ENCODE measurements at regions not wholly inside any gene's neighbourhood (a gene's known extent, or its start where the extent isn't known, plus 50 kb on each side); places are given as distances from the start of the nearest gene placed in this dataset.
"Not testable (repeated sequence)": the region's sequence is repeated elsewhere in the genome, so short reads cannot be mapped to it uniquely, and the experiment has no call there.

GRCh38 chr9:94033383-94033782, 50.9 kb upstream of the PTPDC1 start:
- no peak for DNase-seq (ENCODE audit: low read depth)

GRCh38 chr9:94031946-94032345, 52.3 kb upstream of the PTPDC1 start:
- DNase-seq (ENCODE audit: low read depth): no peak

DNA sequence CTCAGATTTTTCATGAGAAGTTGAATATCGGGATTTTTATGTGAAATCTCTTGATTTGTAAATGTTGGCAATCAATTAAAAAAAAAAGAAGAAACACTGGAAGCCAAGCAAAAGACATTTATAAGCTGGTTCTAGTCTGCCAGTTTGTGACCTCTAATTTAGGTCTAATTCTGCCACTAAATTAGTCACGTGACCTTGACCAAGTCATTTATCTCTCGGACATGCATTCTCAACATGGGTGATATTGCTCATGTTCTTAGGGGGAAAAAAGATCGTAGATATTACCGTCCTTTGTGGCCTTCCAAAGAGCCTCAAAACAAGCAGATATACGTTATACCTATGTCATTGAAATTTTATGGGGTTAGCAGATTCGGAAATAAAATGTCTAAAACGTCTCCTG, 52.9 kb upstream of the PTPDC1 start:
- no peak for DNase-seq (ENCODE audit: low read depth)

DNA sequence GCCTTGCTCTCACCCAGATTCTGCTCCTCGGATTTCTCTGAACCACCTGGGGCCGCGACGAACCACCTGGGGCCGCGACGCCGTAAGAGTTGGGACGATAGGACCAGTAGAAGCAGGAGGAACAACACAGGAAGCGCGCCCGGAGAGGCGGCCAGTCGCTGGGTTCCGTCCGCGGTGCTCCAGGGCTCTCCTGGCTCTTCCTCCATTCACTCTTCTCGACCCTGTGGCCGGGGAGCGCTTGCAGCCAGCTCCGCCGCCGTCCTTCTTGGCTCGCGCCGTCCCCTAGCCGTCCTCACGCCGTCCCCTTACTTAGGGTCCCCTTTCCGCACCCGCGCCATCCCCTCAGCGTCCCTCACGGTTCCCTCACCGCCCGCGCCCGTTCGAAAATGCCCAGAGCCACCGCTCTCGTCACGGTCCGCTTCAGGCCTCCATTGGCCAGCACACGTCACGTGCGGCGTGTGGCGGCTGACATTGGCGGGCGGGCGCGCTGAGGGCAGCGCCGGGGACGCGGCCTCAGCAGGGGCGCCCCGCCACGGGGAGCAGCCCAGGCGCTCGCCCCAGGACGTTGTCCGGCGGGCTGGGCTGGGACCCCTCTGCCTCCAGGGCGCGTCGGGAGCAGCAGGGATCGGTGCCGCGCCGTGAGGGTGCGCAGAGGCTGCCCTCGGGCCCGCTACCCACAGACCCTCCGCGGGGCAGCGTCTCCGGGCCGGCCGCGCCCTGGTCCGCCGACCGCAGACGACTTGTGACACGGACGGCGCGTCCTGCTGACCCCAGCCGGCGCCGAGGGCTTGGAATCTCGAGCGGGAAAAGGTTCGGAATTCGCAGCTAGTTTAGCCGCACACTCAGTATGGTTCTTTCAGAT, 53.7 kb upstream of the PTPDC1 start:
- DNase-seq (ENCODE audit: low read depth): peak; percentile 68

DNA sequence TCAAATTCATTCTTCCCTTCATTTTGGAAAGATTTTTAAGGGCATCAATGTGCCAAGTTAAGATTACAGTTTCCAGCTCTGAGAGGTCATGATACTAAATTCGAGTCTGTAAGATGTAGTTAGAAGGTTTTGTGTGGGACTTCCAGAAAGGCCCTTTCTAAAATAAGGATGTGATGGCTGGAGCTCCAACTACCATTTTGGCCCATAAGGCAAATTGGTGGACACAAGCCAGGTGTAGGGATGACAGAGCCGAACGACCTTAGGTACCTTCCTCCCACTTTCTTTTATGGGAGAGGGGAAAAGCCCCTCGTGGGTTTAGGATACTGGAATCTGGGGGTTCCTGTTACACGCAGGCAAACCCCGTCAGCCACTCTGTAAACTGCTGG, 54.3 kb upstream of the PTPDC1 start:
- no peak for DNase-seq (ENCODE audit: low read depth)

GRCh38 chr9:94026816-94027215, 57.4 kb upstream of the PTPDC1 start:
- no peak for DNase-seq (ENCODE audit: low read depth)

DNA sequence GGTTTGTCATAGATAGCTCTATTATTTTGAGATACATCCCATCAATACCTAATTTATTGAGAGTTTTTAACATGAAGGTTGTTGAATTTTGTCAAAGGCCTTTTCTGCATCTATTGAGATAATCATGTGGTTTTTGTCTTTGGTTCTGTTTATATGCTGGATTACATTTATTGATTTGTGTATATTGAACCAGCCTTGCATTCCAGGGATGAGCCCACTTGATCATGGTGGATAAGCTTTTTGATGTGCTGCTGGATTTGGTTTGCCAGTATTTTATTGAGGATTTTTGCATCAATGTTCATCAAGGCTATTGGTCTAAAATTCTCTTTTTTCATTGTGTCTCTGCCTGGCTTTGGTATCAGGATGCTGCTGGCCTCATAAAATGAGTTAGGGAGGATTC, 61.8 kb upstream of the PTPDC1 start:
- DNase-seq (ENCODE audit: low read depth): not testable (repeated sequence)

GRCh38 chr9:94020836-94021235, 63.4 kb upstream of the PTPDC1 start:
- not testable (repeated sequence) for DNase-seq (ENCODE audit: low read depth)

DNA sequence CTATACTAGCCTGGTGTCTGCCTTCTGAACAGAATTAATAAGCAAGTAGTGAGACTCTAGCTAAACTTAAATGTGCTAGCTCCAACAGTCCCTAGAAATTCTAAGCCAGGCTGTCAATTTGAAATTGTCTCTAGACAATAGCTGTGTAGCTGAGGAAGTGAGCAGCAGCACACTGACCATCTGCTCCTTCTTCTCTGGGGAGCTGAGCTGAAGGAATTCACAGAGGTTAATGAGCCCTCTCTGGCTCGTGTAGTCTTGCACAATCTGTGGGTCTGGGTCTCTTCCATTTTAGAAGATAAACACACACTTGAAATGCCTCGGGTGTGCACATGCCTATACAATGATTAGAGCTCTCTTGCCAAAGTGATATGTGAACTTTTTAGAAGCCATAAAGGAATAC, 63.5 kb upstream of the BARX1 start:
- no peak for DNase-seq (ENCODE audit: low read depth)

DNA sequence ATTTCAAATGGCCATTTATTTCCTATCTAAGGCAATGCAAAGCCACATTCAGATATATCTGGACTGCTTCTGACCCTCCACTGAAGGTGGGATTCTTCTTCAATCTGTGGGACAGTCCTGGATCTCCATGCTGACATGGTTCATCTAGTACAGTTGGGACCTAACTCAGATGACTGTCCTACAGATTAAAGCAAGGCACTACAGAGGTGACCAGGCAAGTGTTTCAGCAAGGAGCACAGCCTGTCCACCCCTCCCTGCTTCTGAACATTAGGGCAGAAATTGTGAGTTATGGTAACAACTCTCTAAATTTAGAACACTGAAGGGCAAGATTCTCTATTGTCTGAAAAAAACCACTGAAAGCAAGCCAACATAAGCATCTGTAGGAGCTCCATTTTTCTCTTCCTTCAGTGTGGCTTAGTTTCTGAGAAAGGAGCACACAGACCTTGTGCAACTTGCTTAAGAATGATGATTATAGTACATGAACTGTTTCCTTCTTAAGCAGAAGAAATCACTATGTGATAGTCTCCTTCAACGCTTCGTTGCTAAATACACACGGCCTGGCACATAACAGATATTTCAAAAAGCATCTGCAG, 62.9 kb upstream of the BARX1 start:
- no peak for DNase-seq (ENCODE audit: low read depth)

- DNase-seq (ENCODE audit: low read depth): no peak
These were observed 61.6 kb upstream of the BARX1 start for GRCh38 chr9:94016744-94017143.

DNA sequence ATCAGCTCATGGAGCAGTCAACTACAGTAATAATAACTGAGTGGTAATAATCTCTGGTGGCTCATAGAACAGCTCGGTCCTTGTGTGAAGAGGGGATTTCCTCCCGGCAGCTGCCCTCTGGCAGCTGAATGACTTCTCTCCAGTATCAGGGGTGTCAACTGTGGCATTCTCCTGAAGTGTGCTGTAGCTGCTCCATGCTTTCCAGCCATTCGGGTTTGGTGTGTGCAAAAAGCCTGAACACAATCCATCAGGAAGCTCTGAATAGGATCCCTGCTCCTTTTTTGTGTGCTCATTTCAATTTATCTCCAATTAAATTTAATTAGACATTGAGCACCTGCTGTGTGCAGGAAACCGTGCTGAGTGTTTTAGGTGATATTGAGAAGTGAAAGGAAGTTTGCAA, 59.8 kb upstream of the BARX1 start:
- no peak for DNase-seq (ENCODE audit: low read depth)

DNA sequence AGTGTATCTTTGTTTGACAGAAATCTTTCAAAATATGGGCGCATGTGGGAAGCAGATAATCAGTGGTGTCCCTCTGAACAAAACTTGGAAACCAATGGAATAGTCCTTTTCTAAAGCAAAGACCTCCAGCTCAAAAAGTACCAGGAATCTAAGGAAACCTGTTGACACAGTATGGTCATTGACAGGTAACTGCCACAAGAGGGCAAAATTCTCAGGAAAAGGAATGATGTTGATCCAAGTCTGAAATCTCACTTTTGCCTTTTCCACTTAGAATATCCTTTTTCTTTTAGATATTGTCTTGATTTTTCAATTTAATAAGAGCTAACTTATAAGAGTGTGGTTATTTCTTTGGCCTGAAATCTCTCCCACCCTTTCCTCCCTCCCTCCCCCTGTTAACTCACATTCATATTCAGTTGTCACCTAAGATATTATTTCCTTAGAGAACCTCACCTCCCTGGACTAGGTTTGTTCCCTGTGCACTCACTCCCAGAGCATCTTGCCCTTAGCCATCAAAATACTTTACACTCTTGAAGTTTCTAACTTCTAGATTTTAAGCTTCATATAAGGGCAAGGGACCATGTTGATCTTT, 59.0 kb upstream of the BARX1 start:
- no peak for DNase-seq (ENCODE audit: low read depth)

- DNase-seq (ENCODE audit: low read depth): no peak
These were observed 55.9 kb upstream of the BARX1 start for GRCh38 chr9:94010980-94011533.

- DNase-seq (ENCODE audit: low read depth): no peak
These were observed 50.2 kb upstream of the BARX1 start for GRCh38 chr9:94005272-94005901.
